ENCODE measurements at regions not wholly inside any gene's neighbourhood (a gene's known extent, or its start where the extent isn't known, plus 50 kb on each side); places are given as distances from the start of the nearest gene placed in this dataset.
A peak's percentile ranks its signal among the peaks of the same experiment; 100 is the strongest.

- H3K9me3 ChIP-seq (ENCODE audit: control insufficient read depth, insufficient read depth, low read length): no peaks in the 10 kb centered on the region
- no peaks in the 10 kb centered on the region for H4K20me1 ChIP-seq (ENCODE audit: insufficient read depth, low read length)
- in situ Hi-C loops (cut with MboI; ENCODE audit: low sequenced_read_pairs) (no loop called here), dilution Hi-C loops (cut with HindIII; ENCODE audit: low sequenced_read_pairs, unreplicated experiment) (no loop called here), intact Hi-C loops (cut with micrococcal nuclease) (no loop called here)
- H3K4me3 ChIP-seq (ENCODE audit: insufficient read depth, low read depth, low read length): no peak overlapping the region
- H3K79me1 ChIP-seq (ENCODE audit: low read depth in 1 of 2, low read length in 2 of 2): no peaks in the 10 kb centered on the region
- H4K5ac ChIP-seq (ENCODE audit: low read depth, low read length): no peak overlapping the region
- TF ChIP-seq ELK1 (IDR thresholded peaks at IDR 0.05; ENCODE audit: borderline replicate concordance, low read depth, low read length) (no peak), POLR2A (IDR thresholded peaks at IDR 0.05; ENCODE audit: low read depth, low read length) (no peak), MAZ (IDR thresholded peaks at IDR 0.05; ENCODE audit: borderline replicate concordance, low read depth, low read length) (no peak), CHD1 (IDR thresholded peaks at IDR 0.05; ENCODE audit: low read depth, low read length) (no peak), CEBPB (IDR thresholded peaks at IDR 0.05; ENCODE audit: low read depth, low read length) (no peak), NFE2L2 (IDR thresholded peaks at IDR 0.05; ENCODE audit: low read depth, low read length) (no peak), MAFK (IDR thresholded peaks at IDR 0.05; ENCODE audit: low read depth, low read length) (no peak), RAD21 (IDR thresholded peaks at IDR 0.05; ENCODE audit: low read length) (no peak), SMC3 (IDR thresholded peaks at IDR 0.05; ENCODE audit: low read depth, low read length) (no peak), RCOR1 (IDR thresholded peaks at IDR 0.05; ENCODE audit: insufficient replicate concordance, low read length) (no peak)
- H3K56ac ChIP-seq (ENCODE audit: extremely low read depth, insufficient read depth, low read length): no peak overlapping the region
- no peak for ATAC-seq (ENCODE audit: low read depth)
- H2AK9ac ChIP-seq (replicated peaks; ENCODE audit: low read depth, low read length, poor library complexity): no peak overlapping the region
- POLR2A ChIA-PET (ENCODE audit: unreplicated experiment): no interaction called here
- no peaks in the 10 kb centered on the region for H3K36me3 ChIP-seq (ENCODE audit: control insufficient read depth, insufficient read depth, low read length)
- H3K9me1 ChIP-seq (ENCODE audit: insufficient read depth, low read length): peaks cover 5% of the 10 kb centered on the region; the same call in 1 of the 2 replicates
- no peak overlapping the region for H2BK15ac ChIP-seq (ENCODE audit: low read depth, low read length)
- no peak overlapping the region for H2BK5ac ChIP-seq (ENCODE audit: low read depth, low read length, poor library complexity, severe bottlenecking)
- 0 out of 2 replicates have a peak overlapping the region, but pooled peaks have one; percentile 1 for H4K91ac ChIP-seq (ENCODE audit: insufficient read depth, low read depth, low read length)
- H2BK120ac ChIP-seq (ENCODE audit: low read depth, low read length): no peak overlapping the region; the same call in 1 of the 2 replicates
- H3K27me3 ChIP-seq (ENCODE audit: control insufficient read depth, insufficient read depth, low read length): no peaks in the 10 kb centered on the region
- no TSS peak for BruUV-seq (replicated peaks)
- H3K4ac ChIP-seq (ENCODE audit: low read depth, low read length): no peak overlapping the region
- no peak overlapping the region for H2AFZ ChIP-seq (replicated peaks; ENCODE audit: low read length, poor library complexity)
- H3K4me2 ChIP-seq (ENCODE audit: low read depth, low read length): no peak overlapping the region
- H4K8ac ChIP-seq (ENCODE audit: low read depth in 2 of 2, low read length in 2 of 2): no peak overlapping the region
- no peak overlapping the region for H3K9ac ChIP-seq (ENCODE audit: low read depth, low read length)
- no CpG with 5 or more reads among the region's 8 CpGs for WGBS, 2 experiments (ENCODE audit: extremely low coverage in 2 of 2, insufficient read length in 1 of 2)
- no peak overlapping the region; the same call in 1 of the 2 replicates for H2BK20ac ChIP-seq (ENCODE audit: low read depth, low read length)
- H3K27ac ChIP-seq (ENCODE audit: insufficient read depth, low read length): no peak overlapping the region
- H3K23ac ChIP-seq (ENCODE audit: low read depth, low read length): no peak overlapping the region
- H3K4me1 ChIP-seq (ENCODE audit: control insufficient read depth, insufficient read depth, low read length): peaks cover 9% of the 10 kb centered on the region
- no peak for DNase-seq
- H3K14ac ChIP-seq (replicated peaks; ENCODE audit: low read depth, low read length): 0 out of 2 replicates have a peak overlapping the region, but pooled peaks have one; percentile 15
- H3K18ac ChIP-seq (ENCODE audit: low read depth, low read length): no peak overlapping the region
- no peak overlapping the region for H2AK5ac ChIP-seq (ENCODE audit: low read depth, low read length)
- CTCF ChIA-PET: no interaction called here
These were observed 53.5 kb upstream of the WASF3 start for GRCh38 chr13:26503826-26504594.

All from IMR-90 (cell line).